Kidney tubule cell (primary cell): ENCODE measurements at regions not wholly inside any gene's neighbourhood (a gene's known extent, or its start where the extent isn't known, plus 50 kb on each side); places are given as distances from the start of the nearest gene placed in this dataset.
"Not testable (repeated sequence)": the region's sequence is repeated elsewhere in the genome, so short reads cannot be mapped to it uniquely, and the experiment has no call there.

Experiments
- DNase-seq: peaks from one replicate; pipeline ENCODE4 v3.0.0-alpha.2; 2018; ENCODE audit warnings: low spot score

- peak; percentile 22 for DNase-seq
Measured at GRCh38 chr15:31487811-31488436, 161.3 kb downstream of the KLF13 start.

GRCh38 chr15:31488437-31489204 is 162.0 kb downstream of the KLF13 start:
- peak; percentile 88 for DNase-seq

- DNase-seq, result no peak
Measured at GRCh38 chr15:31489281-31489680, 162.6 kb downstream of the KLF13 start.

- DNase-seq, result peak; percentile 70
Measured at GRCh38 chr15:31489801-31490646, 163.4 kb downstream of the KLF13 start.

GRCh38 chr15:31494786-31495185 is 168.2 kb downstream of the KLF13 start:
- no peak for DNase-seq

DNA sequence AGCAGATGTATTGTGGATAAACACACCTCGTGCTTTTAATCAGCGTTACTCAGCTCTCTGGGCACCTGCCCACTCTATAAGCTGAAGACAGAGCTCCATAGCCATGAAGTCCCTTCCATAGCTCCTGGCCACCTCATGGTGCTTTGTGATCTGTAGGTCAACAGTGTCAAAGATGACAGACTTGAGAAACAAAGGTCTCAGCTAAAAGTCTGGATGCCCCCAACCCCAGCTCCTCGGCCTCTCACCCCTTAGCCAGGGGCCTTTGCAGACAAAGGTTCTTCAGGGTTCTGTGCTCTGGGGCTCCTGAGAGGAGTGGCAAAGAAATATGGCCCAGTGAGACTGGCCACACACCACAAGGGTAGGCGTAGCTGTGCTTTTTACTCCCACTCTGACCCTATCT is 168.6 kb downstream of the KLF13 start:
- no peak for DNase-seq

- no peak for DNase-seq
Measured at GRCh38 chr15:31497838-31498237, 171.2 kb downstream of the KLF13 start.

DNA sequence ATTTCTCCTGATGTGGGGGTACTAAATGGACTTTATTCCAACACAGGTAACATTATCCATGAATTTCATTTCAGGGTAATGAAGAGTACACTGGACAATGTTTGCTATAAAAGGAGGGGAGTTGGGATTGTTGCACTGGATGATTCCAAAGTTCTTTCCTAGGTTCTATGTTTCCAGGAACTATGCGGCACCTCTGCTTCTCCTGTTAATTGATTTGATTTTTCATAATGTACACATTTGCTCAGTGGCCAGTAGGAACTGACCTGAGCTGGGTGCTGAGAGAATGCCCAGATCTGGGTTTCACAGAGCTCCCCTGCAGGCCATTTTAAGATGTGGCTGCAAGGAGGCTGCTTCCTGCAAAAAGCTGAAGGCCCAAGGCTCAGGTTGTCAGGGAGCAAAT is 171.7 kb downstream of the KLF13 start:
- no peak for DNase-seq

- DNase-seq, result no peak
Measured at GRCh38 chr15:31498756-31499155, 172.1 kb downstream of the KLF13 start.

DNA sequence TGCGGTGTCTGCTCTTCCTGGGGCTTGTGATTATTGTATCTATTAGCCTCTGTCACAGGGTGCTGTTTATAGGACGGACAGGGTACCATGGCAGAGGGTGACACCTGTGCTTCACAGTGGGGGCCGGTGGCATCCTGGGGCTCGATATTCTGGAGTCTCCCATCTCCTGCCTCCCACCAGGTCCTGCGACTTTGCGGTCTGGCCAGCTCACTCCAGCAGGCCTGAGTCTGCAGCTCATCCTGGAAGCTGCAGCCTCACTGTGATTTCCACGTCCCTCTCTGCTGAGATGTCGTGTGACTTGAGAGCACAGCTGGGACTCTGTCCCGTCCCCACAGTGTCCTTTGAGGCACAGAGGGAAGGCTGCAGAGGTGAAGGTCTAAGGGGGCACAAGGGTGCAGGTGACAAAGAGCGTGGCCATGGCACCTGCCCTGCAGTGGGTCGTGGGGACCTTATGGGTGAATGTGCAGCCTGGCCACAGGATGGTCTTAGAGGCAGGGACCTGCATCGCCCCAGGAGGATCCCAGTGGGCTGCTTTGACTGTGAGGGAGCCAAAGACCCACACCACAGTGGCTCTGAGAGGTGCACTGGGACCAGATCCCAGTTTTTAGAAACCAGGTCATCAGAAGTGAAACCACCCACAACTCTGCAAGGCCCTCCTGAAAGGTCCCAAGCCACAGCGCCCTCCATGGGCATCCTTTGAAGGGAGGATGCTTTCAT is 172.8 kb downstream of the KLF13 start:
- DNase-seq, result no peak

- DNase-seq, result no peak
Measured at GRCh38 chr15:31499953-31500765, 173.5 kb downstream of the KLF13 start.

DNA sequence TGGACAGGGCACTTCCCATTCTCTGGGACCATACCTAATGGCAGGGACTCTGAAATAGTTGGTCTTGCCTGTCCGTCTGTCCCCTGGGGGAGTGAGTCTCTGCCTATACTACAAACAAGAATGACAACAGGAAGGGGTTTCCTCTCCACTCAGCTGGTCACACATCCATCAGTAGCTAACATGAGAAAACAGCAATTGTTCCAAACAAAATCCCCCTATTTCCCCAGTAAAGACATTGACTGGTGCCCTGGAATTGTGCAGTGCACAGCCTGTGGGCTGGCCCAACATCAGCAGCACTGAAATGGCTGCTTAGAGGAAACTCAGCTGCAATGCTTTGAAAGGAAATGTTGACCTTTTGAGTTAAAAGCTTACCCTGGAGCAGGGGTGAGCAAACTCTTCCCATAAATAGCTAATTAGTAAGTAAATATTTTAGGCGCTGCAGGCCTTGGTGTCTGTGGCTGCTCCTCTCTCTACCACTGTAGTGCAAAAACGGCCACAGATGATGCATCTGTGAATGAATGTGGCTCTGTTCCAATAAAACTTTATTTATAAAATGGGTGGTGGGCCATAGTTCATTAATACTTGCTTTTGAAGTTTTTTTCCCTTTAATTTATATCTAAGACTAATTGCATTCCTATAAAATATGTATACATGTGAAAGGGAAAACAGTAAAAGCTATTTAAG is 174.3 kb downstream of the KLF13 start:
- DNase-seq, result no peak

DNA sequence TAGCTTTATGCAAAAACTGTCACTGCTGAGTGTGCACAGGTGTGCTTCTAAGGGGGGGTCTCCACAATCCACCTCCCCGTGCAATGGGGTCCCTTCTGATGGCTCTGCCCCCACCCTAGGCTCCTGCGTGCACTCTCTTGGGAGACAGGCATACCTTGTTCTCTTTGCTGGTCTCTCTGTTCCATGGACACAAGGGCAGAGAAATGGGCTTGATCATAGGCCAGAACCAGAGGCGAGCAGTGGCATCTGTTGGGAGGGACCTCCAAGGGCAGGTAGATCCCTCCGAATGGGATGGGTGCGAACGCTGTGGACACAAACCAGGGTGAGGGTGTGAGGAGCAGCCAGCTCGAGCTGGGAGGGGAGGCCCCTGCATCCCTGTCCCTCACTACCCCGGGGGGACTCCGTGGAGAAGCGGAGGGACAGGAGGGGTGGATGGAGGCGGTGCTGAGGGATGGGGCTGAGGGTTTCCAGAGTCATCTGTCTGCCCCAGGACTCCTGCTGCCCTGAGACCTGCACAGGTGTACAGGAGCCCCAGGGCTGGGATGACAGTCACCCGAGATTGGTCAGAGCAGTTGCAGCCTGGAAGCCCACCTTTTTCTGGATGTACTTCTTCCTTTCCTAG is 175.0 kb downstream of the KLF13 start:
- DNase-seq, result no peak

DNA sequence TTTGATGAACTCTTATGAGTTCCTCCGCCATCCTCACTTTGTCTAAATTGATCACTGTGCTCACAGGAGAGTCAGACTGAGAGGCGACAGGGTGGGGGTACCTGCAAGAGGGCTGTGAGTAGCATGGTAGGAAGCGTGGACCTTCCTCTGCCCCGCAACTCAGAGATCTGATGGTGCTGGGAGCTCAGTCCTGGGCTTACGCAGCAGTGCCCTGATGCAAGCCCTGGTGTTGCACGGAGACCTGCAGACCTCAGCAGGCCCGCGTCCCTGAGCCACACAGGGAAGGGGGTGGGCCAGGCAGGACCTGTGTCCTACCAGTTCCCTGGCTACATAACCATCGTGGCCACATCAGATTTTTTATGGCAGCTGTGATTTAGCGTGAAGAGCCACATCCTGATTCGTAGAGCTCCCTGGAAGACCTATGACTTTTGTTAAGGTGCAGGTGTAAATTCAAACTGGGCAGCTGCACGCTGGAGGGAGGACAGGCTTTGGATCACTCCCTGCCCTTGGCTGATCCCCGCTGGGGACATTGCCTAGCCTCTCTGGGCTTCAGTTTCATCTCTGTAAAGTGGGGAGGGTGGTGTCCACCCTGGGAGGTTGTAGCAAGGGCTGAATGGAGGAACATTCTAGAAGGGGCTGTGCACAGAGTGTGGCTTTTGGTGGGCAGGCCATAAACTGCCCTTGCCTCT is 176.1 kb downstream of the KLF13 start:
- DNase-seq, result no peak

DNA sequence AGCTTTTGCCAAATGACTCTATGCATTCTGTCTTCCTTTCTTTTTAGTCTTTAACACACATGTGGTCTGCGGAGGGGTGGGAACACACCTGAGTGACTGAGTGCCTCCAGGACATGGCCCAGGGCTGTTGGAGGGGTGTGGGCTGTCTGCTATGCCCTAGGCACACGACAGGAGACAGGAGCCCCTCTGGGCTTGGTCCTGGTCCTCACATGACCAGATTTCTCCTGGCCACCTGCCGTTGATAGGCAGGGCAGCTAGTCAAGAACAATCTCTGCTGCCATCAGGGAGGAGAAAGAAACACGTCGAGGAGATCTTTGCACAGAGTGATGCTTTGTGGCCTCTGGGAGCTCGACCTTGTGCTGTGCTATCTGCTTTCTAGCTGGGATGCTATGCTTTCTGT is 176.6 kb downstream of the KLF13 start:
- no peak for DNase-seq

- no peak for DNase-seq
Measured at GRCh38 chr15:31503758-31504461, 177.3 kb downstream of the KLF13 start.

DNA sequence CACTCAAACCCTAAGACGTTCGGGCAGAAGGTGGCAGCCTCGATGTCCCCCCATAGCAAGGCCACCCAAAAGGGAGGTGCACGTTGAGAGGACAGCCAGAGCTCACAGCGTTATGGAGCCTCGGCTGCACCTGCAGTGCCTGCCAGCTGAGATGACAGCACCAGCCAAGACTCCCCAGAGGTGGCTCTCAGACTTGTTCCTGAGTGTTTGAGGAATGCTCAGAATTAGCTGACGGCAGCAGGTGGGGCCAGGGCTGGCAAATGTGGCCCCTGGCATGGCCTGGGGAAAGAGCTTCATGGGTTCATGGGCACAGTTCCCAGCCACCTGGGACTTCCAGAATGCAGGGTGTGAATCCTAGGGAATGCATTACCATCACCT is 177.8 kb downstream of the KLF13 start:
- DNase-seq, result peak; percentile 58

- not testable (repeated sequence) for DNase-seq
Measured at GRCh38 chr15:31507573-31507972, 180.9 kb downstream of the KLF13 start.

DNA sequence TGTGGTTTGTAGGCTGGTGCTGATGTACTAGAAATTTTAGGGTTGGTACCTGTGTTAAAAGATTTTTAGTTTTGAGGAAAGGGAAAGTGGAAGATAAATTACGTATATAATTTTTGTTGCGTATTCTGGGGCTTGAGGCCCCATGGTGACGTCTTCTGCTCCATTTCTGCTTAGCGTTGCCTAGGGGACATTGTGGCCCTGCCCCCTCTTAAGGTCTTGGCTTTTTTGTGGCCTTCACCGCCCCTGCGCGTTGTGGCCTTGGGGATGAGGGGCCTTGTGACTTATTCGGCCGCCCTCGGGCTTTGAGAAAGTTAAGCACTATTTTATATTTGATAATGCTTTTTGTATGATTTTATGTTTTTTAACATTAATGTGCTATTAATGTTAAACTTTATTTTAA is 182.0 kb downstream of the KLF13 start:
- DNase-seq, result no peak
